NCI-H446 treated with DMSO at 0.1 percent for 48 hours (cell line): ENCODE measurements at regions not wholly inside any gene's neighbourhood (a gene's known extent, or its start where the extent isn't known, plus 50 kb on each side); places are given as distances from the start of the nearest gene placed in this dataset.

Experiments used
- DNase-seq: peaks from one replicate; lab custom pipeline; 2025; lab: John Stamatoyannopoulos, UW

- DNase-seq = no peak
These were observed 121.8 kb upstream of the OBI1 start for GRCh38 chr13:78780708-78781107.

GRCh38 chr13:78779608-78780007, 120.7 kb upstream of the OBI1 start:
- DNase-seq = peak; percentile 71

- DNase-seq = no peak
These were observed 119.0 kb upstream of the OBI1 start for GRCh38 chr13:78777976-78778375.

DNA sequence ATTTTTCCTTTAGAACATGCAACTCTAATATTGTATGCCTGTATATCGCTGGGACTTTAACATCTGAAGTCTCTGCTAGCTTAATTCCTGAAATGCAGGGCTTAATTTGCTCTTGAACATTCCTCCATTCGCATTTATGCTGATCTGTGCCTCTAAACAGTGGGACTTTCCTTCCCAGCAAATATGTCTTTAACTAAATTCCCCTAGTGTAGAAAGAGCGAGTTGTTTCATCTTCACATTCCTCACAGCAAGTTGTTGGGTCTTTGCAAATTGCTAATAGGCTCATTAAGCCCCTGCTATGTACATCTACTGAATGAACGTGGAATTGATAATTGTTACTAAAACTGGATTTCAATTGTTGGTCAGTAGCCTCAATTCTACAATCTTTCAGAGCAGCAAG, 118.4 kb upstream of the OBI1 start:
- DNase-seq = no peak

DNA sequence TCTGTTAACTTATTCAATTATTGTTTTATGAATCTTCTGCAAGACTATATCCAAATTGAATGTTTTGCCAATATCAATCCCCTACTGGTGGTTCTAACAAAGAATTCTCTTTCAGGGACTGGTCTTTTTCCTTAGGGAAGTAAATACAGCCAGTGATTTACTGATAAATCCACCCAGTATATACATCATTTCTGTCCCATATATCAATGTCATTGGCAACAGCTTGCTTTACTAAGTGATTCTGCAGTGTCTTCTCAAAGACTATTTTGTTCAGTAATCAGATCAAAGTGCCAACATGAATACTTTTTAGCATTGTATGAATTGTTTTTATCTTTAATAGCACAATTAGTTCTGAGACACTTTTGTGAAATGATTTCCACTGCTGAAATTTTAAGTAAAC, 114.0 kb upstream of the OBI1 start:
- DNase-seq = no peak

DNA sequence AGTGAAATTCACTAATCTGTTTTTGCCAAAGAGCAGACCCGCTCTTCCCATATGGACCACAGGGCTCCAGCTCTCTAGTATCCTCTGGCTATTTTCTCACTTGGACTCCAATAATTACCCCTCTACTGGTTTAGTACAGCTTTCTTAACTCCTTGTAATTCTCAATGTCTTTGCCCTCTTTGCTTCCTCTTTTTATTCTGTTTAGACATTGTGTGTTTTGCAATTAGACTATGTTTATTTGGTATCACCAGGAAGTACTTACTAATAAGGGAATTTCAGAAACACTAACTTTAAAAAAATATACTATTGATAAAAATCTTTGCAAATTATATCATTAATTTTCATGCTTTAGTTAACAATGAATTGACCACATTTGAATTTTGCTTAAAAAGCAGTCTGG, 111.6 kb upstream of the OBI1 start:
- DNase-seq = no peak

GRCh38 chr13:78768950-78769349, 110.0 kb upstream of the OBI1 start:
- DNase-seq = no peak

DNA sequence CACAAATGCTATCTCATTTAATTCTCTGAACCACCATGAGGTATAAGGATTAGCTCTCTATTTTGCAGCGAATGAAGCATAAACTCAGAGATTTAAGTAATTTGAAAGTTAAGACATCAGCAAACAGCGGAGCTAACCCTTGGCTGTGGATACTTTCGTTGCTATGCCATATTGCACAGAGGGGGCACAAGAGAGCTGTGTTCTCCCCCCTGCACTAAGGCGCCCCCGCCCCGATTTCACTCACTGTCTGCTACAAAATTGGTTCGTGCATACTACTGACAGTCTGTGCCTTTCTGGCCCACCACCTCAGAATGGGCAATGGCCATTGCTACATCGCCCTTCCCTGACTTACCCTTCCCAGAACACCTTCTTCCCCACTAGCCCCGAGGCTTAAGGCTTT, 105.7 kb upstream of the OBI1 start:
- DNase-seq = no peak

GRCh38 chr13:78762825-78763224, 103.9 kb upstream of the OBI1 start:
- DNase-seq = no peak

DNA sequence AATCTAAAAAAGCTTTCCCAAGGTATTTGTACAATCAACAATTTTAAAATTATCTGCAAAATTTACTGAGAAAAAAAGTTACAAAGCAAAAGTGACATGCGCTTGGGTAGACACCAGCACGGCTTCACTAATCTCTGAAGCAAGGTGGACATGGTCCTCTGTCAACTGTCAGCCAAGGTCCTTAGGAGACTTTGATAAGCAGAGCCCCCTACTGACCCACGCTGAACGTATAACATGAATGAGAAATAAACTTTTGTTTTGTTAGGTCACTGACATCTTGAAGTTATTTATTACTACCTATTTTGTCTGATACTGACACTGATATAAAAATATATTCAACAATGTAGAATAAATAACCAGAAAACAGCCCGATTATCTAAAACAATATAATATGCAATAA, 100.7 kb upstream of the OBI1 start:
- DNase-seq = no peak

DNA sequence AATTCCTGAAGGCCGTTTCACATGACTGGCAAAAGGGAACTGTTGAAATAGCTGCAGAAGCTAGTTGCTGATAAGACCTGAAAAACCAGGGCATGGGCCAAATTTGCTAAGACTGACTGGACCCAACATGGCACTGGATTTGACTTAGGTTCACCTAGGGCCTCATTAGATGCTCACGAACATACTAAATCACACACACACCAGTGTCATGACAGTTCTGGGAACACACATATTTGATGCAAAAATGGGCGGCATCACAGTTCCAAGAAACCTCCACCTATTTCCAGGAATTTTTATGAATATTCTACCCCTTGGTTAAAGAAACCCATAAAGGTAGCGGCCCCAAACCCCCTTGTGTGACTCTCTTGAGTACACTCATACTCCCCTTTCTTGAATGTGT, 99.6 kb upstream of the OBI1 start:
- no peak for DNase-seq

DNA sequence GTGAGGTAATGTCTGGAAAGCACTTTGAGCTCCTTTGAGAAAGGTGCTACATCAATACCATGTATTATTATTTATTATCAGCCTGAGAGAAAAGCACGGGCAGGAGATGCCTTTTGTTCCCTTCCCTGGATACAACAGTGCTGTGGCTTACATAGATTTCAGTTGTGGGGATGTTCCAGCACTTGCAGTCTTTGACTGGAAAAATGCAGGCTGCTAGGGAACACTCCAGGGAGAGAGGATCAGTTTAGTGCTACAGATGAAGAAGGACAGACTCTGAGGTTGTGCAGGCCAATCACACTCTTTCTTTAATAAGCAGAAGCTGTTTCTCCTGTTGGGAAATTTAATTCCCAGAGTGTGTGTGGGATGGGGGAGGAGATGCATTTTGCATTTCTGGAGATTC, 94.5 kb upstream of the OBI1 start:
- no peak for DNase-seq

DNA sequence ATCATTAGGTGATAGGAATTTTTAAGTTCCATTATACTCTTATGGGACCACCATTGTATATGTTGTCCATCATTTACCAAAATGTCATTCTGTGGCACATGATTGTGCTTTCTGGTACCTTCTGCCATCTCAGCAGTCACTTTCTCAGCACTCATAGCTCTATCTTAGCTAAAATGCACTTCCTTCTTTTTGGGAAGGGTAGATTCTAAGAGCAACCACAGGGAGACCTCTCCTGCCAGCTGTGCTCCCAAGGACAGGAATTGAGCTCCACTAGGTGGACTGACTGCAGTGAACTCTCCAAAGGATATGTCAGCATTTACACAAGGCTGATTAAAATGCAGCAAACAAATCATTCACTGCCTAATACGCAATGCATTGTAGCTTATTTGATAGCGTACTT, 91.8 kb upstream of the OBI1 start:
- DNase-seq = no peak

- DNase-seq = no peak
These were observed 85.0 kb upstream of the OBI1 start for GRCh38 chr13:78743973-78744372.

- no peak for DNase-seq
These were observed 83.7 kb upstream of the OBI1 start for GRCh38 chr13:78742659-78743058.

GRCh38 chr13:78736142-78736541, 77.2 kb upstream of the OBI1 start:
- no peak for DNase-seq

DNA sequence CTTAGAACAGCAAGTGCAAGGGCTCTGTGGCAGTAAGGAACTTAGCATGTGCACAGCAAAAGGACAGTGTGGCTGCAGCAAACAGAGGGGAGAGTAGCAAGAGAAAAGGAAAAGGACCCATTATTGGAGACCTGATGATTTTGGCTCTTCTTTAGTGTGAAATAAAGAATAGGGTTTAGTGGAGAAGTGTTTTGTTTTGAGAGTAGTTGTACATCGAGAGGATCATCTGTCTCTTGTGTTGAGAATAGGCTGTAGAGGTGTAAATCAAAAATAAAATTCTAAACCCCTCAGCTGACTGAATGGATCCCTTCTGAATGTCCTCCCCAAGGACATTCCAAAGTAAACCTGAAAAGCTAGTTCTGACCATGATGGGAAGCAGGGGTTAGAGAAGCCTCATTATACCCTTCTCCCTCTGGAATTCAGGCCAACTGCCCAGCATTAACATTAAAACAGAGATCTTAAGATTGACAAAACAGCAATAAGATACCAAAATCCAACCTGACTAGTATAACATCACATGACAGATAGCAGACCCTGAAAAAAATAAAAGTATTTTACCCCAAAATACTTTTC, 73.6 kb upstream of the OBI1 start:
- no peak for DNase-seq

DNA sequence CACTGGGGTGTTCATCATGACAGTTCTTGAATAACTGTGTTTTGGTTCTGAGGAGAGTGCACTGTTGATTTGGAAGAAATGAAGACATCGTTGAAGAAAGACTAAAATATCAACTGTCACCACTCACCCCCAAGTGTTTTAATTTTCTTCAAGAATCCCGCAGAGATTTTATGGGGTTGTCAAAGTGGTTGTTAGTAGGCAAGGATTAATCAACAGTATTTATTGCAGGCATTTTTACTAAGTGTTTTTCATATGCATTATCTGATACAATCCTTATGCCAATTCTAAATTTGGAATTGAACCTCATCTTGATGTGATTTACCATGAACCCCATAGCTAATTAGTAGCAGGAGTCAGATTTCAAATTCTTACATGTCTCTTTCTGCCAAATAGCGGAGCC, 63.7 kb upstream of the OBI1 start:
- DNase-seq = no peak

DNA sequence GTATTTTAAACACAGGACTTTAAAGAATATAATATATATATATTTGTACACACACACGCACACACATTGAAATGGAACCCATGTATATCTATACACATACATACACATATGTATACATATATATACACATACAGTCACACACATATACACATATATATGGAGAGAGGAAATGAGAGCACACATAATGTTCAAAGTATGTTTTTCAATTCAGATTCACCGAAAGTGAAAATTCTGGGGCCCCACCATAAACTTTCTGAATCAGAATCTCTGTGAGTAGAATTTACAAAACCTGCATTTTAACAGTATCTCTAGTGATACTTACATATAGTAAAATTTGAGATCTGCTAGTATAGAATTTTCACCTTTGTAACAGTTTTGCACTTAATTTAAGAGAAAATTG, 60.4 kb upstream of the OBI1 start:
- no peak for DNase-seq

DNA sequence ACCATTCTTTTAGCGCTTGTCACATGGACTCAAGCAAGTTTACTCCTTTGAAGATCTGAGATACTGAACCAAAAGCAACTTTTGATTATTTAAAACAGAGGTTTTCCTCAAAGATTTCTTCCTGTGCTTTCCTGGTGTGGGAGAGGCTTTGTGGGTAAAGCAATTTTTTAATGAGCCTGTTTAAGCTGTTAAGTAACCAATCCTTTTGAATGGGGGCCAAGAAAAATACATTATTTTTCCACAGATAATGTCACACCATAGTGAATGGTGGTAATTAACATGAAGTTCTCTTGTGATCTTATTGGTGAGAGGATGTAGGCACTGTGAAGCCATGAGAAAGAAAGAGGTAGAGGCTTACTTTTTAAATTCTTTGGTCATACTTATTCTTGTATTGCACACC, 55.8 kb upstream of the OBI1 start:
- DNase-seq = no peak

DNA sequence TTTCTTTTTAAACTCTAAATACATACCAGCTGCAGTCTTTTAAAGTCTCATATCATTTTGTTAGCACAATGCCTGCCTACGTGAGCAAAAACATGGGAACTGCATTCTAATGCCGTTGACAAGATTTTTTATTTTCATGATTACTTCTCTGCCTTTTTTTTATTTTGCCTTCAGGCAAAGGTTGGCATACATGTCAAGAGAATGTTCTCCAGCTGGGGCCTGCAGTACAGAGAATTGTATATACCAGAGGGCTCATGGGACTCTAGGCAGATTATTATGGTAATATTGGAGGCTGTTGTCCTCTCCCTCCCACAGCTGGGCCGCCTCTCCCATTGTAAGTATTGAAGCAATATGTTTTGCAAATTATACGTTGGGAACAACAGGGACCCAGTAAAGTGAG, 53.9 kb upstream of the OBI1 start:
- DNase-seq = no peak

GRCh38 chr13:78709028-78709427, 50.1 kb upstream of the OBI1 start:
- no peak for DNase-seq
